ENCODE measurements at regions not wholly inside any gene's neighbourhood (a gene's known extent, or its start where the extent isn't known, plus 50 kb on each side); places are given as distances from the start of the nearest gene placed in this dataset.
A peak's percentile ranks its signal among the peaks of the same experiment; 100 is the strongest.

DNA sequence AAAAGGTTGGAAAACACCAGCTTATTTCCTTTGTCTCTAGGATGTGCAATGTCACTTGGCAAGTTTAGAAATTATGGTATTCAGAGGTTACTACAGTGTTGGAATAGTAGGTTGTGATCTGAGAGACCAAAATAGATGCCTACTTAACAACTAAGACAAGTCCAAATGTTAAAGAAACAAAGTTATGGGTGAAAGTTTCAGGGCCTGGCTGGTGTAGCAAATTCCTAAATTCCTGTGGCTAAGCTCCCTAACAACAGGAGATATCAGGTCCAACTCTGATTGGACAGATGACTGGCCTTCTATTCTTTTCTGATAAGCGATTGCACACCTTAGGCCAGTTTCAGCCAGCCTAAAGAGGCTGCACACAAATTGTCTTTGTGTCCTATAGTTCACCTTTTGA is 873.5 kb downstream of the REEP3 start:
- Histone ChIP-seq H3K4me3 (no peak overlapping the region), H3K27me3 (ENCODE audit: insufficient read depth) (no peaks in the 10 kb centered on the region), H3K36me3 (ENCODE audit: insufficient read depth) (no peaks in the 10 kb centered on the region), H4K20me1 (replicated peaks; ENCODE audit: insufficient read depth) (no peaks in the 10 kb centered on the region), H3K9me2 (ENCODE audit: insufficient read depth) (no peaks in the 10 kb centered on the region), H3K4me2 (no peak overlapping the region), H3K4me1 (ENCODE audit: insufficient read depth) (peaks cover 11% of the 10 kb centered on the region; the same call in 1 of the 2 replicates), H3K27ac (ENCODE audit: low read depth) (no peak overlapping the region), H3F3A (replicated peaks; ENCODE audit: low read depth) (no peaks in the 10 kb centered on the region), H3K79me2 (replicated peaks; ENCODE audit: insufficient read depth) (no peaks in the 10 kb centered on the region), H2AFZ (0 out of 2 replicates have a peak overlapping the region, but pooled peaks have one; percentile 49)
- Mint-ChIP-seq H3K27ac (no peak overlapping the region), H3K27me3 (ENCODE audit: insufficient read depth, low read depth, poor library complexity) (peaks cover 3% of the 10 kb centered on the region), H3K9me3 (no peaks in the 10 kb centered on the region), H3K4me1 (peaks cover 13% of the 10 kb centered on the region), H3K4me3 (no peak overlapping the region), H3K36me3 (ENCODE audit: low read depth) (no peaks in the 10 kb centered on the region)
- ATAC-seq = no peak
- TF ChIP-seq ZNF114 (CRISPR knock-in tag; IDR thresholded peaks at IDR 0.05) (no peak), ZNF331 (CRISPR knock-in tag; IDR thresholded peaks at IDR 0.05; ENCODE audit: low read depth) (no peak), STAT1 (IDR thresholded peaks at IDR 0.05; ENCODE audit: unreplicated experiment) (no peak), NANOG (IDR thresholded peaks at IDR 0.05; ENCODE audit: borderline replicate concordance) (no peak), EZH2phosphoT487 (IDR thresholded peaks at IDR 0.05; ENCODE audit: unreplicated experiment) (no peak), EZH2 (IDR thresholded peaks at IDR 0.05; ENCODE audit: low read depth, unreplicated experiment) (no peak), REST (IDR thresholded peaks at IDR 0.05; ENCODE audit: unreplicated experiment) (no peak), JUNB (IDR thresholded peaks at IDR 0.05; ENCODE audit: unreplicated experiment) (no peak), POLR2AphosphoS5 (IDR thresholded peaks at IDR 0.05; ENCODE audit: low read depth) (no peak), CTCF (conservative IDR thresholded peaks at IDR 0.05; ENCODE audit: low read depth in 2 of 2) (no peak), CREB1 (CRISPR knock-in tag; IDR thresholded peaks at IDR 0.05; ENCODE audit: low read depth) (no peak)
- TF ChIP-seq, protein P1, sequence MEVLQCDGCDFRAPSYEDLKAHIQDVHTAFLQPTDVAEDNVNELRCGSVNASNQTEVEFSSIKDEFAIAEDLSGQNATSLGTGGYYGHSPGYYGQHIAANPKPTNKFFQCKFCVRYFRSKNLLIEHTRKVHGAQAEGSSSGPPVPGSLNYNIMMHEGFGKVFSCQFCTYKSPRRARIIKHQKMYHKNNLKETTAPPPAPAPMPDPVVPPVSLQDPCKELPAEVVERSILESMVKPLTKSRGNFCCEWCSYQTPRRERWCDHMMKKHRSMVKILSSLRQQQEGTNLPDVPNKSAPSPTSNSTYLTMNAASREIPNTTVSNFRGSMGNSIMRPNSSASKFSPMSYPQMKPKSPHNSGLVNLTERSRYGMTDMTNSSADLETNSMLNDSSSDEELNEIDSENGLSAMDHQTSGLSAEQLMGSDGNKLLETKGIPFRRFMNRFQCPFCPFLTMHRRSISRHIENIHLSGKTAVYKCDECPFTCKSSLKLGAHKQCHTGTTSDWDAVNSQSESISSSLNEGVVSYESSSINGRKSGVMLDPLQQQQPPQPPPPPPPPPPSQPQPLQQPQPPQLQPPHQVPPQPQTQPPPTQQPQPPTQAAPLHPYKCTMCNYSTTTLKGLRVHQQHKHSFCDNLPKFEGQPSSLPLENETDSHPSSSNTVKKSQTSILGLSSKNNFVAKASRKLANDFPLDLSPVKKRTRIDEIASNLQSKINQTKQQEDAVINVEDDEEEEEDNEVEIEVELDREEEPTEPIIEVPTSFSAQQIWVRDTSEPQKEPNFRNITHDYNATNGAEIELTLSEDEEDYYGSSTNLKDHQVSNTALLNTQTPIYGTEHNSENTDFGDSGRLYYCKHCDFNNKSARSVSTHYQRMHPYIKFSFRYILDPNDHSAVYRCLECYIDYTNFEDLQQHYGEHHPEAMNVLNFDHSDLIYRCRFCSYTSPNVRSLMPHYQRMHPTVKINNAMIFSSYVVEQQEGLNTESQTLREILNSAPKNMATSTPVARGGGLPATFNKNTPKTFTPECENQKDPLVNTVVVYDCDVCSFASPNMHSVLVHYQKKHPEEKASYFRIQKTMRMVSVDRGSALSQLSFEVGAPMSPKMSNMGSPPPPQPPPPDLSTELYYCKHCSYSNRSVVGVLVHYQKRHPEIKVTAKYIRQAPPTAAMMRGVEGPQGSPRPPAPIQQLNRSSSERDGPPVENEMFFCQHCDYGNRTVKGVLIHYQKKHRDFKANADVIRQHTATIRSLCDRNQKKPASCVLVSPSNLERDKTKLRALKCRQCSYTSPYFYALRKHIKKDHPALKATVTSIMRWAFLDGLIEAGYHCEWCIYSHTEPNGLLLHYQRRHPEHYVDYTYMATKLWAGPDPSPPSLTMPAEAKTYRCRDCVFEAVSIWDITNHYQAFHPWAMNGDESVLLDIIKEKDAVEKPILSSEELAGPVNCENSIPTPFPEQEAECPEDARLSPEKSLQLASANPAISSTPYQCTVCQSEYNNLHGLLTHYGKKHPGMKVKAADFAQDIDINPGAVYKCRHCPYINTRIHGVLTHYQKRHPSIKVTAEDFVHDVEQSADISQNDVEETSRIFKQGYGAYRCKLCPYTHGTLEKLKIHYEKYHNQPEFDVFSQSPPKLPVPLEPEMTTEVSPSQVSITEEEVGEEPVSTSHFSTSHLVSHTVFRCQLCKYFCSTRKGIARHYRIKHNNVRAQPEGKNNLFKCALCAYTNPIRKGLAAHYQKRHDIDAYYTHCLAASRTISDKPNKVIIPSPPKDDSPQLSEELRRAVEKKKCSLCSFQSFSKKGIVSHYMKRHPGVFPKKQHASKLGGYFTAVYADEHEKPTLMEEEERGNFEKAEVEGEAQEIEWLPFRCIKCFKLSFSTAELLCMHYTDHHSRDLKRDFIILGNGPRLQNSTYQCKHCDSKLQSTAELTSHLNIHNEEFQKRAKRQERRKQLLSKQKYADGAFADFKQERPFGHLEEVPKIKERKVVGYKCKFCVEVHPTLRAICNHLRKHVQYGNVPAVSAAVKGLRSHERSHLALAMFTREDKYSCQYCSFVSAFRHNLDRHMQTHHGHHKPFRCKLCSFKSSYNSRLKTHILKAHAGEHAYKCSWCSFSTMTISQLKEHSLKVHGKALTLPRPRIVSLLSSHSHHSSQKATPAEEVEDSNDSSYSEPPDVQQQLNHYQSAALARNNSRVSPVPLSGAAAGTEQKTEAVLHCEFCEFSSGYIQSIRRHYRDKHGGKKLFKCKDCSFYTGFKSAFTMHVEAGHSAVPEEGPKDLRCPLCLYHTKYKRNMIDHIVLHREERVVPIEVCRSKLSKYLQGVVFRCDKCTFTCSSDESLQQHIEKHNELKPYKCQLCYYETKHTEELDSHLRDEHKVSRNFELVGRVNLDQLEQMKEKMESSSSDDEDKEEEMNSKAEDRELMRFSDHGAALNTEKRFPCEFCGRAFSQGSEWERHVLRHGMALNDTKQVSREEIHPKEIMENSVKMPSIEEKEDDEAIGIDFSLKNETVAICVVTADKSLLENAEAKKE (CRISPR knock-in tag; IDR thresholded peaks at IDR 0.05) = no peak
- TF ChIP-seq, protein P2, sequence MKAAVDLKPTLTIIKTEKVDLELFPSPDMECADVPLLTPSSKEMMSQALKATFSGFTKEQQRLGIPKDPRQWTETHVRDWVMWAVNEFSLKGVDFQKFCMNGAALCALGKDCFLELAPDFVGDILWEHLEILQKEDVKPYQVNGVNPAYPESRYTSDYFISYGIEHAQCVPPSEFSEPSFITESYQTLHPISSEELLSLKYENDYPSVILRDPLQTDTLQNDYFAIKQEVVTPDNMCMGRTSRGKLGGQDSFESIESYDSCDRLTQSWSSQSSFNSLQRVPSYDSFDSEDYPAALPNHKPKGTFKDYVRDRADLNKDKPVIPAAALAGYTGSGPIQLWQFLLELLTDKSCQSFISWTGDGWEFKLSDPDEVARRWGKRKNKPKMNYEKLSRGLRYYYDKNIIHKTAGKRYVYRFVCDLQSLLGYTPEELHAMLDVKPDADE (IDR thresholded peaks at IDR 0.05) = no peak
- DNase-seq (ENCODE audit: low spot score) = no peak
